Activated naive CD4-positive, alpha-beta T cell treated with anti-CD3 and anti-CD28 coated beads, Interleukin-2, amount 50 U/mL, for 72 hours (primary cell): ENCODE measurements at regions not wholly inside any gene's neighbourhood (a gene's known extent, or its start where the extent isn't known, plus 50 kb on each side); places are given as distances from the start of the nearest gene placed in this dataset.

Source experiments
- ATAC-seq, 2 donors: fragments of 150-1000 bp; cut with Tn5 transposase; 2 replicates each; pipeline ENCODE4 v1.10.0; 2021; ENCODE audit warnings: mild to moderate bottlenecking in 2 of 2, moderate library complexity in 2 of 2
- DNase-seq, 2 donors: peaks; one replicate each; pipeline ENCODE4 v3.0.0; 2021 to 2022; ENCODE audit warnings: low spot score in 2 of 2
- H3K27ac Mint-ChIP-seq, 2 donors: one replicate each; pipeline ENCODE4 v1.8.0; 2022; ENCODE audit warnings: mild to moderate bottlenecking in 2 of 2, mixed read lengths in 2 of 2
- H3K36me3 Mint-ChIP-seq, 2 donors: one replicate each; pipeline ENCODE4 v1.8.0; 2022; ENCODE audit warnings: mixed read lengths in 2 of 2
- H3K9me3 Mint-ChIP-seq, 2 donors: one replicate each; pipeline ENCODE4 v1.8.0; 2022; ENCODE audit warnings: mixed read lengths in 2 of 2

GRCh38 chr10:119996944-119997343 lies 104.4 kb downstream of the SEC23IP start:
- Mint-ChIP-seq H3K27ac (no peak overlapping the region), H3K9me3 (peaks cover 21 to 24% of the 10 kb centered on the region in 2 donors), H3K36me3 (peaks cover 14% of the 10 kb centered on the region in 2 donors)
- ATAC-seq (no peak), DNase-seq (no peak)

- DNase-seq = no peak
- peaks cover 14% of the 10 kb centered on the region in 2 donors for H3K36me3 Mint-ChIP-seq
- no peak overlapping the region for H3K27ac Mint-ChIP-seq
- no peak for ATAC-seq
- peaks cover 21 to 24% of the 10 kb centered on the region in 2 donors for H3K9me3 Mint-ChIP-seq
These were observed 104.9 kb downstream of the SEC23IP start for GRCh38 chr10:119997429-119997828.

- ATAC-seq = no peak
- no peak overlapping the region for H3K27ac Mint-ChIP-seq
- no peaks in the 10 kb centered on the region for H3K36me3 Mint-ChIP-seq
These were observed 110.3 kb downstream of the SEC23IP start for GRCh38 chr10:120002785-120003184.

DNA sequence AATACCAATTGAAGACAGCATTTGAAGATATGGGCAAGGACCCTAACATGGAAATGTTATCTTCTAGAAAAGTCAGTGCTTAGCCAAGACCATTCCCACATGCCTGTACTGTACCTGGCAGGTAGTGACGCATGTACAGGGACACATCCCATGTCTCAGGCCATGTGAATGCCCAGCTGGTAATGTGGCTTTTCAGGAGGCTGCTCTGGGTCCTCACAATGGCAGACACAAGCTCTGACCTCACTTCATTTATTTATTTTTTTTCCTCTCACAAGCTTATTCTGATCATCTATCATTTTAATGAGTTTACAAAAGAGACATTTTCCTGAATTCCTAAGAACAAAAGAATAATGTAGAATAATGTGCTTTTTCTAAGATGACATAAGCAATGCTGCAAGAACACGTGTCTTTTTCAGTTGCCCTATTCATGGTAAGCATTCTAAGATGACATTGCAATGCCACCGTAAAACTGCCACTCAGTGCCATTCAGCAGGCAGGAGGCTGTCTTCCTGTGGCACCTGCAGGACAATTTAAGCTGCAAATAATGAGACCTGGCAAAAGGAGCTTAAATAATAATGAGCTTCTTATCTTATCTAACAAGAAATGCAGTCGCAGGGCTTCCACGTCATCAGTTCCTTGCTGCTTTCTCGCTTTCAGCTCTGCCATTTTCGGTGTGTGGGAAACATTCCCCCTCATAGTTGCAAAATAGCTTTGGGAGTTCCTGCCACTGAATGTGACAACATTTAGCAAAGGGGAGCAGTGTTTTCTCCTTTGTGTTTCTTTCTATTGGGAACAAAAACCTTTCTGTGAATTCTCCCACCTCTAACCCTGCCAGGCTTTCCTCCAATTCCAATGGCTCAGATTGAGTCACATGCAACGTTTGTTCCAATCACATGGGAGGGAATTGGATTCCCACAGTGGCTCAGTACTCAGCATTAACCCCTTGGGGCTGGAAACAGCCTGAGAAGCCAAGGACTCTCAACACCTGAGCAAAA lies 113.0 kb downstream of the SEC23IP start:
- Mint-ChIP-seq H3K9me3 (no peaks in the 10 kb centered on the region), H3K36me3 (no peaks in the 10 kb centered on the region), H3K27ac (no peak overlapping the region)
- DNase-seq (no peak), ATAC-seq (no peak)

More at GRCh38 chr10:120002785-120003184, 110.3 kb downstream of the SEC23IP start:
- no peak for DNase-seq
- peaks cover 5 to 6% of the 10 kb centered on the region in 2 donors for H3K9me3 Mint-ChIP-seq

GRCh38 chr10:120007261-120007660 lies 114.7 kb downstream of the SEC23IP start:
- H3K36me3 Mint-ChIP-seq = no peaks in the 10 kb centered on the region

DNA sequence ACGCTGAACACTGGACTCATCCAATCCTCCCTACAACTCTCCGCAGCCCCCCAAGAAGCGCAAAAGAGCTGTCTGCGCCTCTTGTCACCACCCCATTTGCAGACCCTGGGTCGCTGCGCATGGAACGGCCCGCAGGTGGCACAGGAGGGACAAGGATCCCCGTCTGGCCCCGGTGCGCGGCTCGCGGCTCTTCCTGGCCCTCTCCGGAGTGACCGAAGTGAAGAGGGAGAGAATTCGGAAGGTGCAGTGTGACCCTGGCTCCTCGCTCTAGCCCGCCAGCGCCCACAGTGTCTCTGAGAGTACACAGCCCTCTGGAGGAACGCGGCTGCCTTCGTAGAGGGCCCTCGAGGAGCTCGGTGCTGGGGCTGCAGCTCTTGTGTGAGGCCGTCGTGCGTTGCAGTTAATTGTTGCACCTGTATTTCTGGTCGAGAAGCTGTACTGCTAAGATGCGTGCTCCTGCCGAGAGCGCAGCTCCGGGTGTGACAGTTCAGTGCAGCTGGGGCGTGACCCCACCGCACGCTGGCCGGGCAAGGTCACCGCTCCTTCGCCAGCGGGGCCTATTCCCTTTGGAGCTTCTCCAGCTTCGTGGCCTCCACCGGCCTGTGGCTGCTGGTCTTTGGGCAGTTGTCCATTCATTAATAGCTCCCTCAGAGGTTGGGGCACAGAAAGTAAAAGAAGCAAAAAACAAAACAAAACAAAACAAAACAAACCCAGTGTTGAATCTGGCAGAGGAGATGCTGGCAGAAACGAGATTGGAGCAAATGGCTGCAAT lies 119.0 kb downstream of the SEC23IP start:
- Mint-ChIP-seq H3K27ac (no peak overlapping the region), H3K36me3 (no peaks in the 10 kb centered on the region), H3K9me3 (no peaks in the 10 kb centered on the region)
- ATAC-seq (no peak), DNase-seq (no peak)

More at GRCh38 chr10:120007261-120007660, 114.7 kb downstream of the SEC23IP start:
- DNase-seq = no peak
- Mint-ChIP-seq H3K27ac (no peak overlapping the region), H3K9me3 (no peaks in the 10 kb centered on the region)
- ATAC-seq = no peak

DNA sequence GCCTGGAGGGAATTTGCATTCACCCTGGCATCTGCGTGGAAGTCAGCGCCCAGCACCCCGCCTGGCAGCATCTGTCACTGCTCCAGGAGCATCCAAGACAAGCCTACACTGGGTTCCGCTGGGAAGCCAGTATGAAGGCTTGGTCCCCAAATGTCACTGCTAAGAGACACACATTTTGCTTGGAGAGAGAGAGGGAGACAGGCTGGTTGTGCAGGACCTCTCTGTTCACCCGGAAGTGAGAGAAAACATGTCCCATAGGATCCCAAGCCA lies 119.5 kb downstream of the SEC23IP start:
- Mint-ChIP-seq H3K9me3 (no peaks in the 10 kb centered on the region), H3K36me3 (no peaks in the 10 kb centered on the region), H3K27ac (no peak overlapping the region)
- DNase-seq = no peak
- no peak for ATAC-seq

DNA sequence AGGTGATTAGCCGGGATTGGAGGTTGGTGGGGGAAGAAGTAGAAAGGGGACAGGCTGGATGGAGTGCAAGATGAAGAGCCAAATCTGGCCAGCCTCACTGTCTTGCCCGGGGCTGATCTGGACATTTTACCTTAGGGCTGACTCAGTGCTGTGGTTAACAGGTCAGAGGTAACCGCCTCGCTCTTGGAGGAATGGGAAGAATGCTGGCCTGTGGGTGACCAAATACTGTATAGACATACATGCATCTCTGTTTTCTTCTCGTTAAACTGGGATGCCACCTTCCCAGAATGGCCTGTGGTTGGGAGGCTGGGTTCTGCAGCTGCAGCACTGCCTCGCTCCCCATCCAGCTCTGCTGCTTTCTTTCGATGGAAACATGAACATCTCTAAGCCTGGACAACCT lies 120.0 kb downstream of the SEC23IP start:
- ATAC-seq (no peak), DNase-seq (no peak)

GRCh38 chr10:120014031-120014430 lies 121.5 kb downstream of the SEC23IP start:
- Mint-ChIP-seq H3K9me3 (no peaks in the 10 kb centered on the region), H3K36me3 (no peaks in the 10 kb centered on the region), H3K27ac (no peak overlapping the region)
- no peak for ATAC-seq
- no peak for DNase-seq

More for the DNA sequence above, 120.0 kb downstream of the SEC23IP start:
- no peaks in the 10 kb centered on the region for H3K36me3 Mint-ChIP-seq
- H3K27ac Mint-ChIP-seq = no peak overlapping the region
- H3K9me3 Mint-ChIP-seq = no peaks in the 10 kb centered on the region

DNA sequence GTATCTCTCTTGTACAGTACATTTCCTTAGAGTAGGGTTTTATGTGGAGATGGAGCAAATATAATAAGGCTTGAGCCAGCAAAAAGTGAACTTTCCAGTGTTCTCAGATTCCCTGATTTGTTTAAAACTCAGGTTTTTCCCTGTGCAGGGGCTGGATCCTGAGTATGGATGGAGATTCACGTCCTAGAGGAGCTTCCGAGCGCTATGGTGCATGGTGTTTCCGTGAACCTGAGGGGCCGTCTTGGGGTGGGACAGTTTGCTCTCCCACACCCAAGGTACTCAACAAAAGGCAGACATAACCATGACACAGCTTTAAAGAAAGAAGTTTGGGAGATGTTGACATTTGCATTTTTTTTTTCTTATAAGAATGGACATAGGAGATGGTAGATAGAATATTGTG lies 122.5 kb downstream of the SEC23IP start:
- no peak for DNase-seq
- Mint-ChIP-seq H3K27ac (no peak overlapping the region), H3K9me3 (no peaks in the 10 kb centered on the region), H3K36me3 (no peaks in the 10 kb centered on the region)
- no peak for ATAC-seq

GRCh38 chr10:120016906-120017305 lies 124.4 kb downstream of the SEC23IP start:
- Mint-ChIP-seq H3K9me3 (no peaks in the 10 kb centered on the region), H3K27ac (no peak overlapping the region), H3K36me3 (no peaks in the 10 kb centered on the region)
- no peak for DNase-seq
- ATAC-seq = no peak

- no peak for ATAC-seq
- H3K27ac Mint-ChIP-seq = no peak overlapping the region
- DNase-seq = no peak
- H3K36me3 Mint-ChIP-seq = no peaks in the 10 kb centered on the region
- H3K9me3 Mint-ChIP-seq = no peaks in the 10 kb centered on the region
These were observed 125.3 kb downstream of the SEC23IP start for GRCh38 chr10:120017733-120018417.

GRCh38 chr10:120018695-120019094 lies 126.2 kb downstream of the SEC23IP start:
- DNase-seq (no peak), ATAC-seq (no peak)
- Mint-ChIP-seq H3K9me3 (no peaks in the 10 kb centered on the region), H3K36me3 (no peaks in the 10 kb centered on the region), H3K27ac (no peak overlapping the region)

GRCh38 chr10:120019568-120019967 lies 127.0 kb downstream of the SEC23IP start:
- peaks cover 0 to 3% of the 10 kb centered on the region in 2 donors for H3K9me3 Mint-ChIP-seq
- H3K36me3 Mint-ChIP-seq = no peaks in the 10 kb centered on the region
- no peak for DNase-seq
- ATAC-seq = no peak
- H3K27ac Mint-ChIP-seq = no peak overlapping the region

GRCh38 chr10:120022357-120022756 lies 129.8 kb downstream of the SEC23IP start:
- ATAC-seq = no peak
- no peaks in the 10 kb centered on the region for H3K36me3 Mint-ChIP-seq
- no peak overlapping the region for H3K27ac Mint-ChIP-seq
- no peak for DNase-seq
- peaks cover 0 to 3% of the 10 kb centered on the region in 2 donors for H3K9me3 Mint-ChIP-seq

DNA sequence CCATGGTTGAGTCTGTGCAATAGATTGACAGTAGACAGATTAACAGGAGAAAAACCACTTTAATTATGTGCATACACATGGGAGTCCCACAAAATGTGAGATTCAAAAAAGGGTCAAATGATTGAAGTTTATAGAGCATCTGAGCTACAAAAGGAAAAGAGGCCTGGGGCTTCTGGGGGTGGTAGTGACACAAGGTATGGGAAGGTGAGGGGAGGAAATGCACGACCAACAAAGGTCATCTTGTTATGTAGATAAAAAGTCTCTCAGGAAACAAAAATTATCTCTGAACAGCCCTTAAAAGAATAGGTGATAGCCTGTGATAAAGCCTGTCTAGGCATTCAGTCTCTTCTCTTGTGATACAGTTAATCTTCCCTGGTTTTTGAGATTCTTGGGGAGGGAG lies 141.7 kb downstream of the SEC23IP start:
- Mint-ChIP-seq H3K36me3 (no peaks in the 10 kb centered on the region), H3K9me3 (no peaks in the 10 kb centered on the region), H3K27ac (no peak overlapping the region)
- no peak for ATAC-seq
- DNase-seq = no peak

GRCh38 chr10:120039046-120039445 lies 146.5 kb downstream of the SEC23IP start:
- Mint-ChIP-seq H3K9me3 (no peaks in the 10 kb centered on the region), H3K27ac (no peak overlapping the region), H3K36me3 (no peaks in the 10 kb centered on the region)

More at GRCh38 chr10:120039046-120039445, 146.5 kb downstream of the SEC23IP start:
- ATAC-seq = no peak
- no peak for DNase-seq
